HCT116 (cell line): ENCODE measurements at regions not wholly inside any gene's neighbourhood (a gene's known extent, or its start where the extent isn't known, plus 50 kb on each side); places are given as distances from the start of the nearest gene placed in this dataset.

Source experiments
- ATAC-seq: fragments of 200-7000 bp; cut with Tn5 transposase; 2 replicates; pipeline ENCODE4 v1.9.1; 2020; ENCODE audit warnings: mild to moderate bottlenecking, moderate library complexity
- BruUV-seq: library from RNA; stranded (reverse); fragments of 400-500 nt; replicated peaks from 2 replicates; lab custom pipeline; 2021; lab: Mats Ljungman, UMichigan
- CTCF ChIA-PET: fragments of 300-600 bp; sonication (Branson Sonifier 250); formaldehyde crosslinking; loops from one replicate; lab custom pipeline; 2021; ENCODE audit warnings: antibody characterized with exemption; lab: Charles Lee
- POLR2A ChIA-PET: fragments of 300-600, 350-600 bp; sonication (Branson Sonifier 250); formaldehyde crosslinking; loops from one replicate; lab custom pipeline; 2021; ENCODE audit warnings: antibody characterized with exemption; lab: Charles Lee
- RAD21 ChIA-PET, 2 experiments: fragments of 300-600 bp; sonication (Branson Sonifier 250); formaldehyde crosslinking; loops; one replicate each; lab custom pipeline; 2023; ENCODE audit warnings: low total read pairs in 2 of 2; ENCODE audit not compliant: uncharacterized antibody in 2 of 2, unreplicated experiment in 2 of 2, low non-redundant PET in 1 of 2; lab: Charles Lee
- DNase-seq: peaks from one replicate; pipeline ENCODE4 v3.0.0-alpha.2; 2010; ENCODE audit warnings: low read depth, low spot score
- H2AFZ ChIP-seq: fragments of 200-600 bp; shearing (Covaris generic), sonication (generic); 2 replicates; pipeline ENCODE4 v1.6.1; 2017; ENCODE audit warnings: low read depth, mixed run types, mixed read lengths, antibody characterized with exemption, low read length; ENCODE audit not compliant: poor library complexity, severe bottlenecking
- H3K27ac ChIP-seq: 2 replicates; pipeline ENCODE4 v1.5.1; 2012; ENCODE audit warnings: low read depth, low read length
- H3K27me3 ChIP-seq: fragments of 200-600 bp; sonication (generic); 2 replicates; pipeline ENCODE4 v1.6.1; 2016; ENCODE audit warnings: mixed run types, low read length, mixed read lengths; ENCODE audit not compliant: insufficient read depth
- H3K36me3 ChIP-seq, 2 experiments: fragments of 200-500 bp in 1 of 2; fragments of 200-600 bp in 1 of 2; sonication (Bioruptor generic) in 1 of 2; sonication (generic) in 1 of 2; 2 replicates each; pipeline versions ENCODE4 v1.5.1 to v1.6.1; 2014 to 2016; ENCODE audit warnings: low read length in 2 of 2, inconsistent platforms in 1 of 2, mixed read lengths in 1 of 2, mixed run types in 1 of 2; ENCODE audit not compliant: insufficient read depth in 2 of 2, control insufficient read depth in 1 of 2
- H3K4me1 ChIP-seq, 2 experiments: fragments of 200-600 bp in 1 of 2; sonication (generic) in 1 of 2; 2 replicates each; pipeline versions ENCODE4 v1.5.1 to v1.6.1; 2012 to 2017; ENCODE audit warnings: low read length in 2 of 2, inconsistent platforms in 1 of 2, mild to moderate bottlenecking in 1 of 2, mixed read lengths in 1 of 2, mixed run types in 1 of 2, moderate library complexity in 1 of 2; ENCODE audit not compliant: insufficient read depth in 2 of 2, control insufficient read depth in 1 of 2
- H3K4me2 ChIP-seq: fragments of 200-600 bp; sonication (generic); 2 replicates; pipeline ENCODE4 v1.6.1; 2017; ENCODE audit warnings: mixed run types, low read length, mixed read lengths
- H3K4me3 ChIP-seq, 2 experiments: fragments of 200-600 bp in 1 of 2; sonication (generic) in 1 of 2; replicated peaks in 1 of 2; 2 replicates each; pipeline ENCODE4 v1.5.1; 2011 to 2016; ENCODE audit warnings: low read length in 2 of 2, control low read depth in 1 of 2, low read depth in 1 of 2, mild to moderate bottlenecking in 1 of 2, mixed read lengths in 1 of 2, mixed run types in 1 of 2
- H3K79me2 ChIP-seq: fragments of 200-600 bp; sonication (generic); 2 replicates; pipeline ENCODE4 v1.6.1; 2017; ENCODE audit warnings: mild to moderate bottlenecking, mixed run types, low read length, moderate library complexity, mixed read lengths; ENCODE audit not compliant: insufficient read depth
- H3K9ac ChIP-seq: fragments of 200-600 bp; sonication (generic); 2 replicates; pipeline ENCODE4 v1.6.1; 2016; ENCODE audit warnings: low read length, mixed read lengths
- H3K9me2 ChIP-seq: fragments of 200-600 bp; sonication (generic), shearing (Covaris generic); 2 replicates; pipeline ENCODE4 v1.6.1; 2017; ENCODE audit warnings: mixed run types, mild to moderate bottlenecking, moderate library complexity; ENCODE audit not compliant: insufficient read depth
- H3K9me3 ChIP-seq, 2 experiments: fragments of 200-500 bp in 1 of 2; fragments of 200-600 bp in 1 of 2; sonication (Bioruptor generic) in 1 of 2; sonication (generic) in 1 of 2; 2 replicates each; pipeline ENCODE4 v1.6.1; 2014 to 2017; ENCODE audit warnings: low read length in 2 of 2, mixed read lengths in 2 of 2, inconsistent platforms in 1 of 2, low read depth in 1 of 2, mild to moderate bottlenecking in 1 of 2, mixed run types in 1 of 2, moderate library complexity in 1 of 2; ENCODE audit not compliant: control insufficient read depth in 1 of 2, insufficient read depth in 1 of 2
- H4K20me1 ChIP-seq: fragments of 200-600 bp; sonication (generic), shearing (Covaris generic); 2 replicates; pipeline ENCODE4 v1.6.1; 2017; ENCODE audit warnings: mixed run types, mild to moderate bottlenecking, moderate library complexity; ENCODE audit not compliant: insufficient read depth
- CEBPB ChIP-seq: IDR thresholded peaks from 2 replicates; pipeline ENCODE4 v1.6.1; 2012; ENCODE audit warnings: low read depth
- EGR1 ChIP-seq: IDR thresholded peaks from 2 replicates; pipeline ENCODE4 v1.6.1; 2012; ENCODE audit warnings: low read depth
- ELF1 ChIP-seq: IDR thresholded peaks from 2 replicates; pipeline ENCODE4 v1.6.1; 2012; ENCODE audit warnings: low read depth, borderline replicate concordance
- EZH2 ChIP-seq: fragments of 200-600 bp; sonication (generic); IDR thresholded peaks from 2 replicates; pipeline ENCODE4 v1.6.1; 2017; ENCODE audit warnings: antibody characterized with exemption, mixed run types
- FOSL1 ChIP-seq: IDR thresholded peaks from 2 replicates; pipeline ENCODE4 v1.6.1; 2012; ENCODE audit warnings: low read depth
- POLR2AphosphoS5 ChIP-seq: IDR thresholded peaks from 2 replicates; pipeline ENCODE4 v1.6.1; 2011; ENCODE audit warnings: mild to moderate bottlenecking, low read depth, low read length, moderate library complexity
- SP1 ChIP-seq: IDR thresholded peaks from 2 replicates; pipeline ENCODE4 v1.6.1; 2012; ENCODE audit warnings: low read depth
- SRF ChIP-seq: IDR thresholded peaks from 2 replicates; pipeline ENCODE4 v1.6.1; 2012; ENCODE audit warnings: low read depth
- TCF7L2 ChIP-seq: IDR thresholded peaks from 2 replicates; pipeline ENCODE4 v1.7.0; 2011; ENCODE audit warnings: borderline replicate concordance, inconsistent platforms; ENCODE audit not compliant: insufficient read depth, insufficient read length; ENCODE audit errors: extremely low read depth
- ZFX ChIP-seq: fragments of 450-650 bp; IDR thresholded peaks from 2 replicates; pipeline ENCODE4 v1.6.1; 2017
- ZNF274 ChIP-seq: fragments of 200-500 bp; sonication (Bioruptor generic); IDR thresholded peaks from 2 replicates; pipeline ENCODE4 v1.6.1; 2014; ENCODE audit warnings: mild to moderate bottlenecking, low read depth, low read length, inconsistent platforms
- intact Hi-C: fragments of 100-400 bp; cut with micrococcal nuclease; formaldehyde crosslinking; loops from 2 replicates; pipeline ENCODE4 v1.10.0; 2022

DNA sequence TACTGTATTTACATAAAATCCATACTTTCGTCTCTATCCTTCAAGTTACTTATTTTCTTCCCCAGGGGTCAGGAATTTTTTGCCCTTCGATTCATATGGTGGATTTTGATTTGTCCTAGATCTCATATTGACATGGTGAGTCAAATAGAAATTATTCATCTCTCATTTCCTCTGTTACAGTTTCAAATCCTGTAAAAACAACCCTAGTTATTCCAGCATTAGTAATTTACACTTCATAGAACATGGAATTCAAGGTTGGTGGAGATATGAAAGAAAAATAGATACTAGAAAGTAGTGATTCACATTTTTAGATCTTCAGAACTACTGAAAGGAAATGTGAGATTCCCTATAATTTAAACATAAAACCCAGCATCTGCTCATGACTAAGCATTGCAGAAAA is 1331.0 kb upstream of the CDH9 start (continued):
- TF ChIP-seq FOSL1 (no peak), ELF1 (no peak), SP1 (no peak), EZH2 (no peak), CEBPB (no peak), EGR1 (no peak)

DNA sequence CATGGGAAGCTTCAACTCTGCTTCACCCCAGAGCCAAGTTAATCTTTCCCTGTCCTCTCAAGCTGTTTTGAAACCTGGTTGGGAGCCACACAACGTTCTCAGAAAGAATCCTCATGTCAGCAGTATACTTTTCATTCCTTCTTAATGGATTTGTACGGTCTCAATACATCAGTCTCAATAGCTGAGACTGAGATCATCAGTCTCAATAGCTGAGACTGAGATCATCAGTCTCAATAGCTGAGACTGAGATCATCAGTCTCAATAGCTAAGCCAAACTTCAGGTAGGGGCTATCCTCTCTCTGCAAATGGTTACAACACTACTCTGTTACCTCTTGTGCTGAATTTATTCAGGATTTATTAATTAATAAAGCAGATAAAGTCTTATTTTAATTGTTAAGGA is 1317.4 kb upstream of the CDH9 start:
- Histone ChIP-seq H3K27me3 (no peaks in the 10 kb centered on the region), H3K9me2 (no peaks in the 10 kb centered on the region), H4K20me1 (no peaks in the 10 kb centered on the region), H3K36me3 (no peaks in the 10 kb centered on the region), H2AFZ (no peak overlapping the region), H3K9me3 (peaks cover 4 to 6% of the 10 kb centered on the region in 2 experiments; a peak in 1 of 4 replicates), H3K4me1 (no peaks in the 10 kb centered on the region), H3K27ac (no peak overlapping the region), H3K4me2 (no peak overlapping the region)
- CTCF ChIA-PET, result no interaction called here
- no TSS peak for BruUV-seq
- intact Hi-C loops, result no loop called here
- RAD21 ChIA-PET, result no interaction called here
- TF ChIP-seq SP1 (no peak), ZNF274 (no peak), TCF7L2 (no peak), EZH2 (no peak), ZFX (no peak), POLR2AphosphoS5 (no peak), SRF (no peak), EGR1 (no peak), ELF1 (no peak)
- TF ChIP-seq, all 23 proteins: peak for 0
- Histone ChIP-seq H3K79me2 (no peaks in the 10 kb centered on the region), H3K4me3 (no peak overlapping the region), H3K9ac (no peak overlapping the region)
- ATAC-seq (no peak), DNase-seq (no peak)
- POLR2A ChIA-PET, result no interaction called here
